CD4-positive, alpha-beta T cell (primary cell): ENCODE measurements at regions not wholly inside any gene's neighbourhood (a gene's known extent, or its start where the extent isn't known, plus 50 kb on each side); places are given as distances from the start of the nearest gene placed in this dataset.

ENCODE experiments used
- ATAC-seq: fragments of 200-7000 bp; cut with Tn5 transposase; one replicate; pipeline ENCODE4 v1.10.0; 2022; ENCODE audit warnings: mild to moderate bottlenecking; ENCODE audit not compliant: poor library complexity
- CTCF ChIA-PET: fragments of 350-600 bp; sonication (Branson Sonifier 250); formaldehyde crosslinking; loops from one replicate; lab custom pipeline; 2021; ENCODE audit warnings: antibody characterized with exemption, inconsistent platforms; lab: Charles Lee
- POLR2A ChIA-PET: fragments of 350-600 bp; sonication (Branson Sonifier 250); formaldehyde crosslinking; loops from one replicate; lab custom pipeline; 2021; ENCODE audit warnings: antibody characterized with exemption, inconsistent platforms; lab: Charles Lee
- DNase-seq, 14 experiments: peaks; one replicate each; pipeline ENCODE4 v3.0.0-alpha.2; 2013 to 2020; ENCODE audit warnings: mixed read lengths in 2 of 14
- H3K27ac ChIP-seq, 2 donors: one replicate each; pipeline versions ENCODE4 v1.5.1 to v1.7.0; 2013; ENCODE audit warnings: low read length in 2 of 2, low read depth in 1 of 2, mild to moderate bottlenecking in 1 of 2
- H3K27me3 ChIP-seq, 2 experiments: 1 replicate in 1 of 2; 2 replicates in 1 of 2; pipeline versions ENCODE4 v1.6.1 to v1.7.0; 2013; ENCODE audit warnings: low read length in 2 of 2, control low read depth in 1 of 2, mild to moderate bottlenecking in 1 of 2, moderate library complexity in 1 of 2; ENCODE audit not compliant: insufficient read depth in 2 of 2, control insufficient read depth in 1 of 2
- H3K36me3 ChIP-seq: one replicate; pipeline ENCODE4 v1.6.1; 2013; ENCODE audit warnings: low read length, control low read depth; ENCODE audit not compliant: insufficient read depth
- H3K4me1 ChIP-seq: one replicate; pipeline ENCODE4 v1.6.1; 2013; ENCODE audit warnings: low read length, control low read depth; ENCODE audit not compliant: insufficient read depth
- H3K4me3 ChIP-seq: one replicate; pipeline ENCODE4 v1.5.1; 2013; ENCODE audit warnings: mild to moderate bottlenecking, low read length, moderate library complexity
- H3K9me3 ChIP-seq, 2 experiments: 1 replicate in 1 of 2; 2 replicates in 1 of 2; pipeline versions ENCODE4 v1.6.1 to v1.7.0; 2013; ENCODE audit warnings: low read length in 2 of 2, mild to moderate bottlenecking in 2 of 2, control low read depth in 1 of 2, moderate library complexity in 1 of 2; ENCODE audit not compliant: control insufficient read depth in 1 of 2, insufficient read depth in 1 of 2
- H3K27ac Mint-ChIP-seq: one replicate; pipeline ENCODE4 v1.8.0; 2020; ENCODE audit warnings: mixed read lengths
- H3K27me3 Mint-ChIP-seq: one replicate; pipeline ENCODE4 v1.8.0; 2021; ENCODE audit warnings: mixed read lengths
- H3K36me3 Mint-ChIP-seq: one replicate; pipeline ENCODE4 v1.8.0; 2021; ENCODE audit warnings: low read depth, mixed read lengths
- H3K4me1 Mint-ChIP-seq: one replicate; pipeline ENCODE4 v1.8.0; 2021; ENCODE audit warnings: low read depth, mixed read lengths
- H3K4me3 Mint-ChIP-seq: one replicate; pipeline ENCODE4 v1.8.0; 2020; ENCODE audit warnings: mild to moderate bottlenecking, mixed read lengths
- H3K9me3 Mint-ChIP-seq: one replicate; pipeline ENCODE4 v1.8.0; 2020; ENCODE audit warnings: mixed read lengths
- intact Hi-C, 2 experiments: fragments of 100-400 bp; cut with DNase I in 1 of 2; cut with micrococcal nuclease in 1 of 2; formaldehyde crosslinking; loops; one replicate each; pipeline versions ENCODE4 v1.15.1 to v1.9.0; 2023 to 2025; cut with DNase I, micrococcal nuclease
- TF ChIP-seq, protein P1 (sequence below): fragments of 200-600 bp; IDR thresholded peaks from one replicate; pipeline ENCODE4 v1.8.0; 2022; ENCODE audit warnings: antibody characterized with exemption, mild to moderate bottlenecking

GRCh38 chr7:106353944-106354343 is 69.2 kb upstream of the NAMPT start:
- ChIA-PET CTCF (no interaction called here), POLR2A (no interaction called here)
- Histone ChIP-seq H3K36me3 (no peaks in the 10 kb centered on the region), H3K27ac (no peak overlapping the region), H3K4me1 (no peaks in the 10 kb centered on the region), H3K9me3 (peaks cover 0 to 3% of the 10 kb centered on the region in 2 experiments), H3K27me3 (peaks cover 0 to 4% of the 10 kb centered on the region in 2 experiments), H3K4me3 (no peak overlapping the region)
- Mint-ChIP-seq H3K36me3 (no peaks in the 10 kb centered on the region), H3K4me3 (no peak overlapping the region), H3K27me3 (peaks cover 64% of the 10 kb centered on the region), H3K4me1 (no peaks in the 10 kb centered on the region), H3K27ac (no peak overlapping the region), H3K9me3 (peaks cover 5% of the 10 kb centered on the region)
- TF ChIP-seq, protein P1, sequence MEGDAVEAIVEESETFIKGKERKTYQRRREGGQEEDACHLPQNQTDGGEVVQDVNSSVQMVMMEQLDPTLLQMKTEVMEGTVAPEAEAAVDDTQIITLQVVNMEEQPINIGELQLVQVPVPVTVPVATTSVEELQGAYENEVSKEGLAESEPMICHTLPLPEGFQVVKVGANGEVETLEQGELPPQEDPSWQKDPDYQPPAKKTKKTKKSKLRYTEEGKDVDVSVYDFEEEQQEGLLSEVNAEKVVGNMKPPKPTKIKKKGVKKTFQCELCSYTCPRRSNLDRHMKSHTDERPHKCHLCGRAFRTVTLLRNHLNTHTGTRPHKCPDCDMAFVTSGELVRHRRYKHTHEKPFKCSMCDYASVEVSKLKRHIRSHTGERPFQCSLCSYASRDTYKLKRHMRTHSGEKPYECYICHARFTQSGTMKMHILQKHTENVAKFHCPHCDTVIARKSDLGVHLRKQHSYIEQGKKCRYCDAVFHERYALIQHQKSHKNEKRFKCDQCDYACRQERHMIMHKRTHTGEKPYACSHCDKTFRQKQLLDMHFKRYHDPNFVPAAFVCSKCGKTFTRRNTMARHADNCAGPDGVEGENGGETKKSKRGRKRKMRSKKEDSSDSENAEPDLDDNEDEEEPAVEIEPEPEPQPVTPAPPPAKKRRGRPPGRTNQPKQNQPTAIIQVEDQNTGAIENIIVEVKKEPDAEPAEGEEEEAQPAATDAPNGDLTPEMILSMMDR = no peak
- intact Hi-C loops = no loop called here
- ATAC-seq (no peak), DNase-seq (no peak)

GRCh38 chr7:106348231-106348630 is 63.4 kb upstream of the NAMPT start:
- Mint-ChIP-seq H3K27me3 (peaks cover 49% of the 10 kb centered on the region), H3K27ac (no peak overlapping the region), H3K4me1 (peaks cover 21% of the 10 kb centered on the region), H3K9me3 (peaks cover 14% of the 10 kb centered on the region), H3K4me3 (no peak overlapping the region), H3K36me3 (no peaks in the 10 kb centered on the region)
- Histone ChIP-seq H3K4me3 (no peak overlapping the region), H3K27ac (no peak overlapping the region), H3K4me1 (peaks cover 6% of the 10 kb centered on the region), H3K36me3 (no peaks in the 10 kb centered on the region), H3K9me3 (peaks cover 3 to 6% of the 10 kb centered on the region in 2 experiments), H3K27me3 (no peaks in the 10 kb centered on the region)
- POLR2A ChIA-PET = interaction anchor here (2.6 kb wide), 1 partner anchor 63 kb away, joined by 11 read pairs; the partner anchor contains the start of gene NAMPT
- DNase-seq = no peak
- TF ChIP-seq, protein P1 = no peak
- CTCF ChIA-PET = no interaction called here
- no peak for ATAC-seq
- intact Hi-C loops = loop anchor here in 1 of 2 experiments (5.0 kb wide), 1 partner anchor 61 kb away; no protein-coding TSS in a partner anchor

DNA sequence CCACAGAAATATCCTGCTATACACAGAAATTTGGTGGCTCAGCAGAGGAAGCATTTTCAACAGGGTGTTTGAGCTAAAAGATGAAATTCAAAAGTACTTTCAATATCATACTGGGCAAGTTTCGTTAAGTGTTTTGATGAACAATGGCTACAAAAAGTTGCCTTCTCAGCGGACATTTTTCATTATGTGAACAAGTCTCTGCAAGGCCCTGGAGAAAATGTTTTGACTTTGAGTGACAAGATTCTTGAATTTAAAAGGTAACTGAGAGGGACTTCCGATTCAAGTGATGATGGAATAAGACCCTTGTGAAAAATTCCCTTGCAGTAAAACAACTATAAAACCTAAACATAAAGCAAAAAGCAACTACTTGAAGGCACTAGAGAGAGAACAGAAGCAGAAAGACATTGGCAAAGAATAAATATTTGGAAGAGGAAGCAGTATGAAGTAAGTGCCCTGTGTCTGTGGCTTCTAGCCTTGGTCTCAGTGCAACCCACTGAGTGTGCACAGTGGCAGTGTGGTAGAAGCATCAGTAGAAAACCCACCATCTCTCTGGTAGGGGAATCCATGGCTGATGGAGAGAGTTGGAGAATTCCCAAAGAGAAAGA is 62.5 kb upstream of the NAMPT start:
- Mint-ChIP-seq H3K4me3 (no peak overlapping the region), H3K27me3 (peaks cover 45% of the 10 kb centered on the region), H3K9me3 (peaks cover 14% of the 10 kb centered on the region), H3K27ac (peak overlapping the region; percentile 57), H3K4me1 (peaks cover 21% of the 10 kb centered on the region), H3K36me3 (no peaks in the 10 kb centered on the region)
- Histone ChIP-seq H3K4me1 (peaks cover 6% of the 10 kb centered on the region), H3K27me3 (no peaks in the 10 kb centered on the region), H3K36me3 (no peaks in the 10 kb centered on the region), H3K4me3 (no peak overlapping the region), H3K27ac (no peak overlapping the region), H3K9me3 (peaks cover 3 to 6% of the 10 kb centered on the region in 2 experiments)
- ATAC-seq (no peak), DNase-seq (peak in 2 of 14 experiments; percentile 13 to 19)
- intact Hi-C loops = loop anchor here in 1 of 2 experiments (5.0 kb wide), 1 partner anchor 60 kb away; no protein-coding TSS in a partner anchor
- CTCF ChIA-PET = no interaction called here
- POLR2A ChIA-PET = interaction anchor here (2.6 kb wide), 1 partner anchor 62 kb away, joined by 11 read pairs; the partner anchor contains the start of gene NAMPT
- TF ChIP-seq, protein P1 = no peak
